H9 (cell line): ENCODE measurements at regions not wholly inside any gene's neighbourhood (a gene's known extent, or its start where the extent isn't known, plus 50 kb on each side); places are given as distances from the start of the nearest gene placed in this dataset.

ENCODE experiments used
- DNase-seq: peaks from one replicate; pipeline ENCODE4 v3.0.0-alpha.2; 2017
- H2AFZ ChIP-seq: one replicate; pipeline ENCODE4 v1.6.1; 2013; ENCODE audit warnings: mild to moderate bottlenecking, low read length, control low read depth, moderate library complexity
- H2AK5ac ChIP-seq: 2 replicates; pipeline ENCODE4 v1.6.1; 2013; ENCODE audit warnings: low read length, control low read depth, mixed read lengths; ENCODE audit not compliant: insufficient read length
- H2BK120ac ChIP-seq: one replicate; pipeline ENCODE4 v1.6.1; 2013; ENCODE audit warnings: low read depth, mild to moderate bottlenecking, low read length, control low read depth, inconsistent platforms; ENCODE audit not compliant: poor library complexity, severe bottlenecking
- H2BK12ac ChIP-seq: 2 replicates; pipeline ENCODE4 v1.6.1; 2013; ENCODE audit warnings: low read length, control low read depth, mixed read lengths, low read depth; ENCODE audit not compliant: insufficient read length
- H2BK15ac ChIP-seq: 2 replicates; pipeline ENCODE4 v1.6.1; 2013; ENCODE audit warnings: low read depth, low read length, control low read depth
- H2BK20ac ChIP-seq: one replicate; pipeline ENCODE4 v1.6.1; 2013; ENCODE audit warnings: low read depth, mild to moderate bottlenecking, low read length, control low read depth, inconsistent platforms; ENCODE audit not compliant: poor library complexity, severe bottlenecking
- H2BK5ac ChIP-seq: 2 replicates; pipeline ENCODE4 v1.6.1; 2013; ENCODE audit warnings: low read length, control low read depth, mixed read lengths; ENCODE audit not compliant: insufficient read length
- H3K14ac ChIP-seq: 2 replicates; pipeline ENCODE4 v1.6.1; 2013; ENCODE audit warnings: low read length, control low read depth; ENCODE audit not compliant: insufficient read depth
- H3K18ac ChIP-seq: 2 replicates; pipeline ENCODE4 v1.6.1; 2013; ENCODE audit warnings: low read depth, mild to moderate bottlenecking, mixed read lengths, low read length, control low read depth; ENCODE audit not compliant: insufficient read length
- H3K23ac ChIP-seq: 2 replicates; pipeline ENCODE4 v1.6.1; 2013; ENCODE audit warnings: low read length, control low read depth, mixed read lengths, low read depth; ENCODE audit not compliant: insufficient read length
- H3K23me2 ChIP-seq: 2 replicates; pipeline ENCODE4 v1.6.1; 2013; ENCODE audit warnings: low read depth, mild to moderate bottlenecking, mixed read lengths, low read length, control low read depth; ENCODE audit not compliant: insufficient read length, poor library complexity, severe bottlenecking
- H3K27ac ChIP-seq: 2 replicates; pipeline ENCODE4 v1.5.1; 2013; ENCODE audit warnings: low read length, control low read depth, mixed read lengths, low read depth; ENCODE audit not compliant: insufficient read length
- H3K27me3 ChIP-seq: 2 replicates; pipeline ENCODE4 v1.6.1; 2013; ENCODE audit warnings: low read length, control low read depth, inconsistent platforms; ENCODE audit not compliant: insufficient read depth
- H3K4ac ChIP-seq: 2 replicates; pipeline ENCODE4 v1.6.1; 2013; ENCODE audit warnings: low read depth, mild to moderate bottlenecking, control low read depth, inconsistent platforms, low read length, moderate library complexity
- H3K4me1 ChIP-seq: 2 replicates; pipeline ENCODE4 v1.6.1; 2013; ENCODE audit warnings: low read length, control low read depth, inconsistent platforms; ENCODE audit not compliant: insufficient read depth
- H3K4me2 ChIP-seq: 2 replicates; pipeline ENCODE4 v1.6.1; 2013; ENCODE audit warnings: low read length, control low read depth, mixed read lengths; ENCODE audit not compliant: insufficient read length, insufficient read depth
- H3K56ac ChIP-seq: 2 replicates; pipeline ENCODE4 v1.6.1; 2013; ENCODE audit warnings: low read depth, mild to moderate bottlenecking, mixed read lengths, low read length, control low read depth; ENCODE audit not compliant: insufficient read length
- H3K79me1 ChIP-seq: 2 replicates; pipeline ENCODE4 v1.6.1; 2013; ENCODE audit warnings: low read depth, mild to moderate bottlenecking, moderate library complexity, low read length, control low read depth, inconsistent platforms; ENCODE audit not compliant: insufficient read depth, poor library complexity, severe bottlenecking
- H3K79me2 ChIP-seq: 2 replicates; pipeline ENCODE4 v1.6.1; 2013; ENCODE audit warnings: low read length, control low read depth, inconsistent platforms; ENCODE audit not compliant: insufficient read depth
- H3K9ac ChIP-seq: 2 replicates; pipeline ENCODE4 v1.6.1; 2013; ENCODE audit warnings: low read length, control low read depth, mixed read lengths; ENCODE audit not compliant: insufficient read length; ENCODE audit errors: extremely low read depth
- H3K9me3 ChIP-seq: one replicate; pipeline ENCODE4 v1.6.1; 2013; ENCODE audit warnings: low read depth, low read length, inconsistent platforms; ENCODE audit not compliant: control insufficient read depth
- H3T11ph ChIP-seq: one replicate; pipeline ENCODE4 v1.6.1; 2013; ENCODE audit warnings: mild to moderate bottlenecking, low read length, control low read depth, inconsistent platforms
- H4K20me1 ChIP-seq: one replicate; pipeline ENCODE4 v1.6.1; 2013; ENCODE audit not compliant: control insufficient read depth, insufficient read length, insufficient read depth
- H4K5ac ChIP-seq: 2 replicates; pipeline ENCODE4 v1.6.1; 2013; ENCODE audit warnings: low read depth, mild to moderate bottlenecking, mixed read lengths, low read length, control low read depth; ENCODE audit not compliant: insufficient read length
- H4K8ac ChIP-seq: replicated peaks from 2 replicates; pipeline ENCODE4 v1.6.1; 2013; ENCODE audit warnings: low read length, control low read depth, mixed read lengths, low read depth; ENCODE audit not compliant: insufficient read length
- H4K91ac ChIP-seq: 2 replicates; pipeline ENCODE4 v1.6.1; 2013; ENCODE audit warnings: low read depth, mild to moderate bottlenecking, moderate library complexity, mixed read lengths, low read length, control low read depth; ENCODE audit not compliant: insufficient read length
- H3K27ac Mint-ChIP-seq, 3 experiments: 2 replicates in 2 of 3; 3 replicates in 1 of 3; pipeline ENCODE4 v1.8.0; 2020 to 2021; ENCODE audit warnings: mixed read lengths in 3 of 3, mild to moderate bottlenecking in 1 of 3, moderate library complexity in 1 of 3
- H3K27me3 Mint-ChIP-seq: 2 replicates; pipeline ENCODE4 v1.8.0; 2021; ENCODE audit warnings: low read depth, mild to moderate bottlenecking, moderate library complexity, mixed read lengths
- H3K36me3 Mint-ChIP-seq, 3 experiments: 2 replicates in 2 of 3; 3 replicates in 1 of 3; pipeline ENCODE4 v1.8.0; 2020 to 2021; ENCODE audit warnings: low read depth in 3 of 3, mixed read lengths in 3 of 3; ENCODE audit not compliant: insufficient read depth in 1 of 3
- H3K4me1 Mint-ChIP-seq, 2 experiments: 2 replicates each; pipeline ENCODE4 v1.8.0; 2020; ENCODE audit warnings: mixed read lengths in 2 of 2
- H3K4me3 Mint-ChIP-seq, 2 experiments: 2 replicates in 1 of 2; 3 replicates in 1 of 2; pipeline ENCODE4 v1.8.0; 2020 to 2021; ENCODE audit warnings: mild to moderate bottlenecking in 2 of 2, mixed read lengths in 2 of 2, moderate library complexity in 1 of 2
- H3K9me3 Mint-ChIP-seq, 2 experiments: 2 replicates in 1 of 2; 3 replicates in 1 of 2; pipeline ENCODE4 v1.8.0; 2020; ENCODE audit warnings: mild to moderate bottlenecking in 2 of 2, mixed read lengths in 2 of 2, moderate library complexity in 1 of 2
- CTCF ChIP-seq: fragments of 200-600 bp; sonication (generic); conservative IDR thresholded peaks from 3 replicates; pipeline ENCODE4 v1.8.0; 2021; ENCODE audit warnings: antibody characterized with exemption, mild to moderate bottlenecking
- WGBS: extraction: QIAGEN DNeasy Blood & Tissue Kit; methylation state at CpG from one replicate; pipeline ENCODE4 v1.1.7; 2013; ENCODE audit warnings: missing lambda C conversion rate, low lambda C conversion rate, mixed read lengths; ENCODE audit not compliant: insufficient read length; ENCODE audit errors: extremely low coverage; 5-methylcytosine and 5-hydroxymethylcytosine counted together

GRCh38 chr18:78086931-78087330, 837.3 kb downstream of the GALR1 start:
- H3K4me1 Mint-ChIP-seq = peaks cover 8 to 10% of the 10 kb centered on the region in 2 experiments
- Histone ChIP-seq H2BK15ac (no peak overlapping the region), H3T11ph (no peak overlapping the region), H4K5ac (no peak overlapping the region), H2AFZ (no peak overlapping the region), H3K79me2 (no peaks in the 10 kb centered on the region), H3K56ac (no peak overlapping the region), H2BK12ac (no peak overlapping the region), H3K9me3 (no peaks in the 10 kb centered on the region), H3K18ac (no peak overlapping the region), H3K9ac (no peak overlapping the region), H3K79me1 (no peaks in the 10 kb centered on the region), H3K27ac (no peak overlapping the region), H3K4ac (no peak overlapping the region), H3K4me2 (no peak overlapping the region), H4K20me1 (no peaks in the 10 kb centered on the region), H3K23ac (no peak overlapping the region), H2AK5ac (no peak overlapping the region), H2BK120ac (no peak overlapping the region), H3K14ac (no peak overlapping the region), H2BK5ac (no peak overlapping the region), H4K8ac (no peak overlapping the region), H3K27me3 (no peaks in the 10 kb centered on the region), H3K4me1 (no peaks in the 10 kb centered on the region), H4K91ac (no peak overlapping the region), H3K23me2 (no peaks in the 10 kb centered on the region), H2BK20ac (no peak overlapping the region)
- no peaks in the 10 kb centered on the region; the same call in 1 of the 2 replicates for H3K27me3 Mint-ChIP-seq
- no peak for TF ChIP-seq CTCF
- WGBS = no CpG with 5 or more reads among the region's 10 CpGs
- H3K4me3 Mint-ChIP-seq = no peak overlapping the region
- DNase-seq = no peak
- H3K36me3 Mint-ChIP-seq = no peaks in the 10 kb centered on the region
- H3K27ac Mint-ChIP-seq = no peak overlapping the region
- H3K9me3 Mint-ChIP-seq = no peaks in the 10 kb centered on the region
